ELF-1 (cell line): ENCODE measurements at regions not wholly inside any gene's neighbourhood (a gene's known extent, or its start where the extent isn't known, plus 50 kb on each side); places are given as distances from the start of the nearest gene placed in this dataset.

Source experiments
- DNase-seq: peaks from one replicate; pipeline ENCODE4 v3.0.0-alpha.2; 2016; ENCODE audit warnings: low read depth, low spot score

- DNase-seq, result no peak
These were observed 57.1 kb downstream of the FAM47B start for GRCh38 chrX:34999702-35000101.

DNA sequence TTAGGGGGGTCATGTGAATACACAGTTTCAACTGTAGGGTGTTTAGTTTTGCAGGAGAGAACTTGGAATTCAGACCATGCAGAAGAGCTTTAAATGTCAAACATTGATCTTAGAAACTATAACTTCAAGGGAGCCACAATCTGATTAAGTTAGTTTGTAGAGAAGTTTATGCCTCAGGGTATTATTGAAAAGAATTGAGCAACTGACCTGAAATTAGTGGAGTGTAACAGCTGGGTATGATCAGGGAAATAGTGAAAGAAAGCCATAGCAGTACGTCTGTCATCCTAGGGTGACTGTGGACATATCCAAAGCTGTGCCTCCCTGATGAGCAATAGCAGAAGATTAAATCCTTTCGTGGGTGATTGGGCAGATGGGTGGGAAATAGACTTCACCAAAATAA, 63.8 kb downstream of the FAM47B start:
- DNase-seq, result no peak

DNA sequence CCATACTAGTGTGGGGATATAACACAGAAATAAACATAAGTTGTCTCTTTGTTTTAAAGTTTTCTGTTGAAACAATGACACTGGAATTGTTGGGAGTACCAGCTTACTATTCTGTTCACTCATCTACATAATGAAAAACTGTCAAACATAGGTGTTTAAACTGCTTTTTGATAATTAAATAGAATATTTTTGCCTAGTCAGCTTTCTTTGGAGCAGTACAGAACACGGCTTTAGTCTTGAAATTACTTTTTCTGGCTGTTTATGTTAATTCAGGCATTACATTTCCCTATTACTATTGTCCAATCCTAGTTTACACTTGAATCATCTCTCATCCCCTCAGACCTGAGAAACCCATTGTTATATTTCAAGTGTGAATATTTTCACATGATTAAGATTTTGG, 73.0 kb downstream of the FAM47B start:
- DNase-seq, result no peak

DNA sequence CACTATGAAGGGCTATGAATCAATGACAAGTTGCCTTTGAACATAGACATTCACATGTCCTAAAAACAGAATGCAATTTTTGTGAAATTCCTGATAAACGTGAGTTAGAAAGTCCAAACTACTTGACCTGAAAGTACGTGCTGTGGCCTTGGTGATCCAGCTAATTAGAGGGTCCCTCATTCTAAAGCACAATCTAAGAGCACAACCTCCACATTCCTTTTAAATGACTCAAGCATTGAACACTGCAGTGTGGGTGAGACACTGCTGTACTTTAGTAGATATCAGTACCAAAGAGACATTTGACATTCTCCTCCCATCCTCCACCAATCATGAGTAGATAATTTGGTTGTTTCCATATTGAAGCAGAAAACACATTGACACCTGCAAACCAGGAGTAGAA, 73.5 kb downstream of the FAM47B start:
- no peak for DNase-seq

- no peak for DNase-seq
These were observed 74.7 kb downstream of the FAM47B start for GRCh38 chrX:35017284-35017683.

- no peak for DNase-seq
These were observed 81.1 kb downstream of the FAM47B start for GRCh38 chrX:35023683-35024082.

GRCh38 chrX:35025820-35026219, 83.2 kb downstream of the FAM47B start:
- no peak for DNase-seq

DNA sequence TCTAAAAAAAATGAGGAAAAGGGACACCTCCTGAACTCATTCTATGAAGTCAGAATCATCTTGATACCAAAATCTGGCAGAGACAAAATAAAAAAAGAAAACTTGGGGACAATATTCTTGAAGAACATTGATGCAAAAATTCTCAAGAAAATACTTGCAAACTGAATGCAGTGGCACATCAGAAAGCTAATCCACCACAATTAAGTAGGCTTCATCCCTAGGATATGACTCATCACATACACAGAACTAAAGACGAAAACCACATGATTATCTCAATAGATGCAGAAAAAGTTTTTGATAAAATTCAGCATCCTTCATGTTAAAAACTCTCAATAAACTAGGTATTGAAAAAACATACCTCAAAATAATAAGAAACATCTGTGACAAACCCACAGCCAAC, 98.3 kb downstream of the FAM47B start:
- DNase-seq, result no peak

- no peak for DNase-seq
These were observed 104.2 kb downstream of the FAM47B start for GRCh38 chrX:35046660-35047296.

GRCh38 chrX:35076061-35076460, 133.5 kb downstream of the FAM47B start:
- DNase-seq, result peak; percentile 36

DNA sequence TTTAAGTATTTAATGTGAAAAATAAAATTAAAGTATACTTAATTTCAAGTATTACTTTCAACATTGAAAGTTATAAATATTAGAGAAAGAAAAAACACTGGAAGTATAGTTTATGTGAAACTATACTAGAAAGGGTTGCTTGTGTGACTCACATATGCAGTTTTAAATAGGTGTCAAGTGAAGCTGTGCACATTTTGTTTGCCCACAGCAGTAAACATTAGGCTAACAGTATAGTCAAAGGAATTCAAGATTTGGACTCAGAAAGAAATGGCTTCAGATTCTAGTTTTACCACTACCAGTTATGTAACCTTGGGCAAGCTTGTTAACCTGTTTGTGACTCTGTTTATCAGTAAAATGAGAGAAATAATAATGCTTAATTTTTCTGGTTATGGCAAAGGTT, 148.2 kb downstream of the FAM47B start:
- no peak for DNase-seq

DNA sequence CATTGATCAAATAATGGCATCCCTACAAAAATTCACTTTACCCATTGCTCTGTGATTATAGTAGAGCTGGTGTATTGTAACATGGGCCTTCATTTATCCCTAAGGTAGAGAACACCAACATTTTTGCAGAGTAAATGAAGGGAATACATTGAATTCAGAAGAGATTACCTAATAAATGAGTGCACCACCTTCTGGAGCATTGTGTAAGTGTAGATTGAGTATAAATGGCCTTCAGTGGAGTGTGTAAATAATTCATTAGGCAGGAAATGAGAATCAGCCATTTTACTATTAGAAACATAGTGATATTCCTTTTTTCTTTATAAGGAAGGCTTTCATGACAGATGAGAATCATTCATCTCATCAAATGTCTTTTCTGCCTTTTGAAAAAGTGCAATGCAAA, 155.8 kb downstream of the FAM47B start:
- no peak for DNase-seq

- DNase-seq, result no peak
These were observed 159.3 kb downstream of the FAM47B start for GRCh38 chrX:35101901-35102300.

GRCh38 chrX:35104626-35105025, 162.0 kb downstream of the FAM47B start:
- DNase-seq, result no peak

DNA sequence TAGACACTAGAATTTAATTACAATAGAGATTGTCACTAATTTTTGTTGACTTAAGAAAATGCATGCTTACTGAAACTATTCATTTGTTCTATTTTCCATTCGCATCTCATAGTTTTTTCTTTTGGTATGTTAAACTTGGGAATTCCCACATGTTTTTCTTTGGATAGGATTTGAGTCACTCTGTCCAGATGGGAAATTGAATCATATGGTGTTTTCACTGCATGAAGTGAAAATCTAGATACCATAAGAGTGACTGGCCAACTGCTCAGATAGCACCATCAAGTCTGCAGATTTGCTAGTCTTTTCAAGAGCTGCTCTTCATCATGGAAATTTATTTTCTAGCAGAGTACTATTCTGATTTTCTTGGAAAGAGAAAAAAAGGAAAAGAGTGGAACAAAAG, 172.6 kb downstream of the FAM47B start:
- no peak for DNase-seq

GRCh38 chrX:35122756-35123155, 180.2 kb downstream of the FAM47B start:
- no peak for DNase-seq

- no peak for DNase-seq
These were observed 206.9 kb downstream of the FAM47B start for GRCh38 chrX:35149517-35149916.

DNA sequence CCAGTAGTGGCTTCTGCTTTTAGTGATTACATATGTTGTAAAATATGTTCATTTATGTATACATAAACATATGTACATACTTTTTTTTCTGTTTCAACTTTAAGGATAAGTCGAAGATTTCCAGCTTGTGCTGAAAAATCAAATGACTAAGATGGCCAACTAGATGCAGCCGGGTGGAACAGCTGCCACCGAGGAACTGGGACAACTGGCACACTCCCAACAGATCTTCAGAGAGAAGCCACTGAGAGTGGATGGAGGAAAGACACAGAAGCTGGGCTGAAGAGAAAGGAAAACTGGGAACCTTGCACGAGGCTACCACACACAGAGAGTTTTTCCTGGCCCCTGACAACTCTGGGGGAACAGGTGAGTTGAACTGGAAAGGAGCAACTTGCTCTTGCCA, 207.5 kb downstream of the FAM47B start:
- no peak for DNase-seq

DNA sequence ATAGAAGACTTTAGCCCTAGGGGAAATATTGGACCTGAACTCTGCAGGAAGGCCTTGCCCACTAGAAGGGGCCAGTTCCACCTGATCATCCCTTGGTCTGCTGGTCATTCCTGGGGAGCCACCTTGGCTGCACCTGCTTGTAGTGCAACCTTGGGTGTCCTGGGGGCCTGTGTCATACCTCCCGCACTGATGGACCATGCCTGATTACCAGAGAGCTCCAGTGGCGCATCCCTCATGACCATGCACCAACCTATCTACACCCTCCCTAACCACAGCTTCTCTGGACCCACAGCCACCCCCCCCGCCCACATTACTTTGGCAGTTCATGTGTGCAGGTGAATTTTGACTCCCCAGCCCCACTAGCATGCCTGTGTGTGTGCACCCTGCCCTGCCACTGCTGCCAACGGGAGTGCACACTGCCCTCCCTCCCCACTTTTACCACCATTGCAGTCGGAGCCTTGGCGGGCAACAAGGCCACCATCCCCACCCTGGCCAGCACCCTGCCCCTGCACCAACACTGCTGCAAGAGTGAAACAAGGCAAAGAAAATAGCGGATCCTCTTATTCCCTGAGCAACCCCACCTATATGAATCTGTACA, 208.1 kb downstream of the FAM47B start:
- no peak for DNase-seq

DNA sequence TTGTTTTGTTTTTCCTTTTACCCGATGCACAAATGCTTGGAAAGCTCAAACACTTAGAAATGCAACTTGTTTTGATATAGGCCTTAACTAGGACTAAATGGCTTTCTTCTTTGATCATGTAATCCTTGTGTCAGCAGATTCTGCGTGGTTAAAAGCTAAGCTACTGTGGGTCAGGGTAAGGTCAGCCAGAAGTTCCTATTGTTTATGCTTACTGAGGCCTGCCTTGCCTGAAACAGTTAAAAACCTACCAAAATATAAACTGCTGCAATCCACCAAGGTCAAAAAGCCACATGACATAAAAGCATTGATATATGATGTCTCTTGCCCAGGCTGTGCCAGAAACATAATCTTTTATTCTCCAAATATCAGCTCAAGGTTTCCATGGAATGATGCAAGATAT, 223.4 kb downstream of the FAM47B start:
- peak; percentile 2 for DNase-seq
